Stomach smooth muscle (tissue), 2 donors: ENCODE measurements at regions not wholly inside any gene's neighbourhood (a gene's known extent, or its start where the extent isn't known, plus 50 kb on each side); places are given as distances from the start of the nearest gene placed in this dataset.
"Not testable (repeated sequence)": the region's sequence is repeated elsewhere in the genome, so short reads cannot be mapped to it uniquely, and the experiment has no call there.

Source experiments
- H3K27ac ChIP-seq: one replicate; pipeline ENCODE4 v1.7.0; 2013; ENCODE audit warnings: mild to moderate bottlenecking, low read length, inconsistent platforms
- H3K27me3 ChIP-seq, 2 donors: one replicate each; pipeline ENCODE4 v1.7.0; 2013; ENCODE audit warnings: low read length in 2 of 2; ENCODE audit not compliant: insufficient read depth in 2 of 2, control insufficient read depth in 1 of 2
- H3K36me3 ChIP-seq, 2 donors: one replicate each; pipeline ENCODE4 v1.7.0; 2013; ENCODE audit warnings: low read length in 2 of 2; ENCODE audit not compliant: control insufficient read depth in 2 of 2, insufficient read depth in 2 of 2
- H3K4me1 ChIP-seq: one replicate; pipeline ENCODE4 v1.7.0; 2013; ENCODE audit warnings: low read length; ENCODE audit not compliant: control insufficient read depth, insufficient read depth
- H3K4me3 ChIP-seq, 2 donors: one replicate each; pipeline ENCODE4 v1.7.0; 2013; ENCODE audit warnings: low read length in 2 of 2
- H3K9ac ChIP-seq, 2 donors: one replicate each; pipeline ENCODE4 v1.7.0; 2013; ENCODE audit warnings: low read length in 2 of 2, mild to moderate bottlenecking in 1 of 2
- H3K9me3 ChIP-seq, 2 donors: one replicate each; pipeline ENCODE4 v1.7.0; 2013; ENCODE audit warnings: low read length in 2 of 2; ENCODE audit not compliant: control insufficient read depth in 2 of 2
- donor health status: healthy.
- donor health status: Pancreatic carcinoma.

DNA sequence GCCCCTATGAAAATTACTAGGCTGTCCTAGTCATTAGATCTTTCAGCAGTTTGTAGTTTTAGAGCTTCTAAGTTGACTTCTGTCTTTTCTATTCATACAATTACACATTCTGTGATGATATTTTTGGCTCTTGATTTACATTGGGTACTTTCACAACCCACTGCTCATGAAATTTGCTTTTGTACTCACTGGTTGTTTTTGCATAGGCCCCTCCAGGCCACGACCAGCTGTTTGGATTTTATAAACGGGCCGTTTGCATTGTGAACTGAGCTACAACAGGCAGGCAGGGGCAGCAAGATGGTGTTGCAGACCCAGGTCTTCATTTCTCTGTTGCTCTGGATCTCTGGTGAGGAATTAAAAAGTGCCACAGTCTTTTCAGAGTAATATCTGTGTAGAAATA lies 193.8 kb downstream of the RPIA start:
- H3K4me1 ChIP-seq = no peaks in the 10 kb centered on the region
- H3K9me3 ChIP-seq = no peaks in the 10 kb centered on the region
- no peak overlapping the region for H3K9ac ChIP-seq
- no peak overlapping the region for H3K4me3 ChIP-seq
- no peak overlapping the region for H3K27ac ChIP-seq
- no peaks in the 10 kb centered on the region for H3K36me3 ChIP-seq
- peaks cover 0 to 2% of the 10 kb centered on the region in 2 donors for H3K27me3 ChIP-seq

DNA sequence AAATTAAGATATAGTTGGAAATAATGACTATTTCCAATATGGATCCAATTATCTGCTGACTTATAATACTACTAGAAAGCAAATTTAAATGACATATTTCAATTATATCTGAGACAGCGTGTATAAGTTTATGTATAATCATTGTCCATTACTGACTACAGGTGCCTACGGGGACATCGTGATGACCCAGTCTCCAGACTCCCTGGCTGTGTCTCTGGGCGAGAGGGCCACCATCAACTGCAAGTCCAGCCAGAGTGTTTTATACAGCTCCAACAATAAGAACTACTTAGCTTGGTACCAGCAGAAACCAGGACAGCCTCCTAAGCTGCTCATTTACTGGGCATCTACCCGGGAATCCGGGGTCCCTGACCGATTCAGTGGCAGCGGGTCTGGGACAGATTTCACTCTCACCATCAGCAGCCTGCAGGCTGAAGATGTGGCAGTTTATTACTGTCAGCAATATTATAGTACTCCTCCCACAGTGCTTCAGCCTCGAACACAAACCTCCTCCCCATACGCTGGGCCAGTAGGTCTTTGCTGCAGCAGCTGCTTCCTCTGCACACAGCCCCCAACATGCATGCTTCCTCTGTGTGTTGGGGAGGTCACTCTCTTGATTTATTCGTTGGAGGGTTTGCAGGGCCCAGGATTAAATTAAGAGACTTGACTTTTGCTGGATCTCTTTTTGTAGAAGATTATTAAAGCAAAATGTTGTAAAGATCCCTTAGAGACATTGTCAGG lies 194.4 kb downstream of the RPIA start:
- Histone ChIP-seq H3K9ac (no peak overlapping the region), H3K4me3 (no peak overlapping the region), H3K36me3 (no peaks in the 10 kb centered on the region), H3K27me3 (peaks cover 0 to 2% of the 10 kb centered on the region in 2 donors), H3K27ac (no peak overlapping the region), H3K4me1 (no peaks in the 10 kb centered on the region), H3K9me3 (no peaks in the 10 kb centered on the region)

DNA sequence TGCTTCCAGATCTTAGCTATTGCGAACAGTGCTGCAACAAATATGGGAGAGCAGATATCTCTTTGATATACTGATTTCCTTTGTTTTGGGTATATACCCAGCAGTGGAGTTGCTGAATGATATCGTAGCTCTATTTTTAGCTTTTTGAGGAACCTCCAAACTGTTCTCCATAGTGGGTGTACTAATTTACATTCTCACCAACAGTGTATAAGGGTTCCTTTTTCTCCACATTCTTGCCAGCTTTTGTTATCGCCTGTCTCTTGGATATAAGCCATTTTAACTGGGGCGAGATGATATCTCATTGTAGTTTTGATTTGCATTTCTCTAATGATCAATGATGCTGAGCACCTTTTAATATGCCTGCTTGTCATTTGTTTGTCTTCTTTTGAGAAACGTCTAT lies 196.0 kb downstream of the RPIA start:
- H3K9me3 ChIP-seq, H3K27me3 ChIP-seq, H3K4me3 ChIP-seq, H3K4me1 ChIP-seq, H3K27ac ChIP-seq, H3K9ac ChIP-seq, H3K36me3 ChIP-seq: not testable (repeated sequence)

DNA sequence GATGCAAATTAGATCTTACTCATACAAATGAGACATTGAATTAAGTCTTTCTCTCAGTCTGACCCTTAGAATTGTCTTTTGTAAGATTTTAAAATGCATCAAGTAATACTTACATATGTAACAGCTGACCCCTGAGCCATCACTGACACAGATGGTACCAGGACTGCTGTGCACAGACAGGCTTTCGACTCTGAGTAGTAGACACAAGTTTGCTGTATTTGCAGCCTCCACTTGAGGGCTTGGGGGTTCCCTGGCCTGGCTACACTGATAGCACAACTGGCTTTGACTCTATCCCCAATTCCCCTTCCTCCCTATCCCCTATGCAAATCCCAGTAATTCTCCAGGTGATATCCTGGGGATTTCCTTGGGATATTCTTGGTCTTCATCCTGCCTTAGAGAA lies 200.7 kb downstream of the RPIA start:
- no peak overlapping the region for H3K9ac ChIP-seq
- H3K4me3 ChIP-seq = no peak overlapping the region
- no peaks in the 10 kb centered on the region for H3K36me3 ChIP-seq
- peaks cover 0 to 2% of the 10 kb centered on the region in 2 donors for H3K27me3 ChIP-seq
- H3K27ac ChIP-seq = no peak overlapping the region
- H3K4me1 ChIP-seq = no peaks in the 10 kb centered on the region
- H3K9me3 ChIP-seq = no peaks in the 10 kb centered on the region

DNA sequence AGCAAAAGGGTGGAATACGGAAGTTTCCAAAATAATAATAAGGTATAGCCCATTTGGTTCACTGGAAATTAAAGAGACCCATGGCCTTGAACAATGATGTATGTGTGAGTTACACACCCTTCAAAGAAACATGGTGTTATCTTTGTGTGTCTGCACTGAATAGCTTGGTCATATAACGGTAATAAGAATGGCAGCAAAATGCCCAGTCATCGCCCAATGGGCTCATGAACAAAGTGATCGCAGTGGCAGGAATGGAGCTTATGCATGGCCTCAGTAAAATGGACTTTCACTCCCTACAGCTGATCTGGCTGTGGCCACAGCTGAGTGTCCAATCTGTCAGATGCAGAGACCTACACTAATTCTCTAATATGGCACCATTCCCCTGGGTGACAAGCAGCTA lies 201.3 kb downstream of the RPIA start:
- no peak overlapping the region for H3K27ac ChIP-seq
- H3K4me3 ChIP-seq = no peak overlapping the region
- H3K36me3 ChIP-seq = no peaks in the 10 kb centered on the region
- no peaks in the 10 kb centered on the region for H3K27me3 ChIP-seq
- no peak overlapping the region for H3K9ac ChIP-seq
- no peaks in the 10 kb centered on the region for H3K9me3 ChIP-seq
- no peaks in the 10 kb centered on the region for H3K4me1 ChIP-seq

DNA sequence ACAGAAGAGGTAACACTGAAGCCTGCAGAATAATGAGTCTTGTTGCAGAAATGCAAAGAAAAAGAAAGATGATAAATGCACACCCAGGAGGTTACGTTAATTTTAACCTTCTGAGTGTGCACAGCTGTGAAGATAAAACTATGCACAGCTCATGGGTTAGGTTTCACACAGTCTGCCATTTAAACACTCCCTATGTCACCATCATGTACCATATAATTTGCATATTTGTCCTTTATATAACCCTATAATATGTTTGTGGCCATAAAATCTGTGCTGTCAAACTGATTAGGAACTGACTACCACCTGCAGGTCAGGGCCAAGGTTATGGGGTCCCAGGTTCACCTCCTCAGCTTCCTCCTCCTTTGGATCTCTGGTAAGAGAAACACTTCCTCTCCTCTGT lies 205.5 kb downstream of the RPIA start:
- no peaks in the 10 kb centered on the region for H3K4me1 ChIP-seq
- H3K9me3 ChIP-seq = no peaks in the 10 kb centered on the region
- no peak overlapping the region for H3K9ac ChIP-seq
- no peaks in the 10 kb centered on the region for H3K36me3 ChIP-seq
- H3K27ac ChIP-seq = no peak overlapping the region
- H3K4me3 ChIP-seq = no peak overlapping the region
- H3K27me3 ChIP-seq = no peaks in the 10 kb centered on the region

DNA sequence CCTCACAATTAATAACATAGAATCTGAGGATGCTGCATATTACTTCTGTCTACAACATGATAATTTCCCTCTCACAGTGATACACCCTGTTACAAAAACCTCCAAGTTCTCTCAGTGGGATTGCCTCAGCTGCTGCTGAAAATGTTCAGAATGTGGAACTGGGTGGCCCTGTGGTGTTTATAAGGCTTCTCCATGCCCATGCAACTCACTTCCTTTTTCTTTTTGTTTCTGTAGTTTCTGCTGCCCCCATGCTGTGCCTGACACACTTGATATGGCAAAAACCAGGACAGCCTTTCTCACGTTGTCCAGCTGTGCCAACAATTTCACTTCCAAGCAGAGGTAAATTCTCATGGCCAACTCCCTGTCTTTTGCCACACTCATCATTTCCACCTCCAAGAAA lies 206.2 kb downstream of the RPIA start:
- no peaks in the 10 kb centered on the region for H3K27me3 ChIP-seq

DNA sequence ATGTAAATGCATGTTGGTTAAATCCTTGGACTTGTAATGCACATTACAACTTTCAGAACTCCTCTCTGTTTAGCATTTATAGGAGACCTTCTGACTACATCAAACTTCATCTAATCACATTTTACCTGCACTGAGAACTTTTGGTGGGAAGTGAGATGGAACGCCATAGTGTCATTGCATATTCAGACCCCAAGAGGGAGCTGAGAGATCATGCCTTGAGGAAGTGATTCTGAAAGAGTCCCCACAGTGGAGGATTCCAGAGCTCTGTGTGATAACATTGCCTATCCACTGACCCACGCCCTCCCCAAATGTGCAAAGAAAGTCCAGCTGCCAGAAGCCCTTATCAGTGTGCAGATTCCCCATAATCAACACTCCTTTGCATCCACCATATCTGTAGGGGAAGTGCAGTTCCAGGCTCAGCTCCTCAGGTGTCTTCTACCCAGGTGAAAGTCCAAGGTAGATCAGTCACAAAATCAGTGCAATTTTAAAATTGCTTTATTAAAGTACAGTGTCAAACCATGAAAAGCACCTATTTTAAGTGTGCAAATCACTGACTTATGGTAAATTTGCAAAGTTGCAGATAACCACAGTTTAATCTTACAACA lies 212.4 kb downstream of the RPIA start:
- H3K4me1 ChIP-seq = no peaks in the 10 kb centered on the region

More for the DNA sequence above, 206.2 kb downstream of the RPIA start:
- Histone ChIP-seq H3K36me3 (no peaks in the 10 kb centered on the region), H3K9me3 (no peaks in the 10 kb centered on the region), H3K4me3 (no peak overlapping the region), H3K9ac (no peak overlapping the region), H3K4me1 (no peaks in the 10 kb centered on the region), H3K27ac (no peak overlapping the region)

DNA sequence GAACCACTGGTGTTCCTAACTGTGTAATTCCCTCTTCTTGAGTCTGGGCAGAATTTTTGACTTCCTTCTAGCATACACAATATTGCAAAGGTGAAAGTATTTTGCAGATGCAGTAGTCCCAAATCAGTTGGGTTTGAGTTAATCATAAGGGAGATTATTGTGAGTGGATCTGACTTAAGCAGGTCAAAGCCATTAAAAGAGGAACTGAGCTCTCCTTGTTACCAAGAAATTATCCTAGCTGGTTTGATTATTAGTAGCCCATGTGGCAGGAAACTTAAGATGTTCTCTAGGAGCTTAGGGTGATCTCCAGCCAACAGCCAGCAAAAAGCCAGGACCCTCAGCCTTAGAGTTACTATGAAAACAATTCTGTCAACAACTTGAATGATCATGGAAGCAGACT lies 221.8 kb downstream of the RPIA start:
- Histone ChIP-seq H3K4me1 (no peaks in the 10 kb centered on the region), H3K27ac (no peak overlapping the region), H3K36me3 (no peaks in the 10 kb centered on the region), H3K27me3 (peaks cover 0 to 4% of the 10 kb centered on the region in 2 donors), H3K9ac (no peak overlapping the region), H3K9me3 (no peaks in the 10 kb centered on the region), H3K4me3 (no peak overlapping the region)

More for the DNA sequence above, 212.4 kb downstream of the RPIA start:
- no peak overlapping the region for H3K27ac ChIP-seq
- H3K4me3 ChIP-seq = no peak overlapping the region
- H3K27me3 ChIP-seq = no peaks in the 10 kb centered on the region
- no peaks in the 10 kb centered on the region for H3K36me3 ChIP-seq
- no peak overlapping the region for H3K9ac ChIP-seq
- H3K9me3 ChIP-seq = no peaks in the 10 kb centered on the region

DNA sequence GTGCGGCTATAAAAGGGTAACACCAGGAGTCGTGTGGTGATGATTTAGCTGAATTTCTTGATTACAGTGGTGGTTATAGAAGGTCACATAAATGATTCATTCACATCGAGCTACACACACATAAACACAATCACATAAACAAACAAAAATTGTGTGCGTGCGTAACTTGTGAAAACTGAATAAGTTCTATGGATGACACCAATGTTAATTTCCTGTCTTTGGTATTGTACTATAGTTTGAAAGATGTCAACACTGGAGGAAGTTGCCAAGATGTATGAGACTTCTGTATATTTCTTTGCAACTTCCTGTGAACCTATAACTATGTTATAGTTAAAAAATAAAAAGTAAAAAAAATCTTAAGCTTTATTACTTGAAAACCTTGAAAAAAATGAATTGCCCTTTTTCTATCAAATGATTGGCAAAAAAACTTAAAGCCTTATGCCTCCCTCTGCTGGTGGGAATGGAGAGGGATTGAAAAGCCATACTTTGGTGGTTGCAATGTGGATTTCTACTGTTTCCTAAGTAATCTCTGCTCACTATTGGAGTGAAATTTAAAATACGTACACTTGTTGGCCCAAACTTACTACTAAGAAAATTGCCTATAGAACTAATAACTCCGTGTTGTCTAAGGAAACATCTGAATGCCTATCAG lies 227.7 kb downstream of the RPIA start:
- Histone ChIP-seq H3K9ac (no peak overlapping the region), H3K36me3 (no peaks in the 10 kb centered on the region), H3K27me3 (peaks cover 0 to 4% of the 10 kb centered on the region in 2 donors), H3K27ac (no peak overlapping the region), H3K4me3 (no peak overlapping the region), H3K4me1 (no peaks in the 10 kb centered on the region), H3K9me3 (no peaks in the 10 kb centered on the region)

DNA sequence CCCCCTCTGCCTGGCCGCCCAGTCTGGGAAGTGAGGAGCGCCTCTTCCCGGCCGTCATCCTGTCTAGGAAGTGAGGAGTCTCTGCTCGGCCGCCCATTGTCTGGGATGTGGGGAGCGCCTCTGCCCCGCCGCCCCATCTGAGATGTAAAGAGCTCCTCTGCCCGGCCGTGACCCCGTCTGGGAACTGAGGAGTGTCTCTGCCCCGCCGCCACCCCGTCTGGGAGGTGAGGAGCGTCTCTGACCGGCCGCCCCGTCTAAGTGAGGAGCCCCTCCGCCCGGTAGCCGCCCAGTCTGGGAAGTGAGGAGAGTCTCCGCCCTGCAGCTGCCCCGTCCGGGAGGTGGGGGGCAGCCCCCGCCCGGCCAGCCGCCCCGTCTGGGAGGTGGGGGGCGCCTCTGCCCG lies 228.9 kb downstream of the RPIA start:
- H3K36me3 ChIP-seq, H3K27me3 ChIP-seq, H3K4me1 ChIP-seq, H3K9me3 ChIP-seq, H3K9ac ChIP-seq, H3K27ac ChIP-seq, H3K4me3 ChIP-seq: not testable (repeated sequence)
